GM19452 (cell line): ENCODE measurements at regions not wholly inside any gene's neighbourhood (a gene's known extent, or its start where the extent isn't known, plus 50 kb on each side); places are given as distances from the start of the nearest gene placed in this dataset.
"Not testable (repeated sequence)": the region's sequence is repeated elsewhere in the genome, so short reads cannot be mapped to it uniquely, and the experiment has no call there.

Experiments
- ATAC-seq: cut with Tn5 transposase; IDR thresholded peaks from one replicate; pipeline ENCODE4 v1.9.1; 2021; ENCODE audit not compliant: unreplicated experiment

GRCh38 chr14:97948841-97949240, 1151.7 kb downstream of the VRK1 start:
- ATAC-seq, result no peak

DNA sequence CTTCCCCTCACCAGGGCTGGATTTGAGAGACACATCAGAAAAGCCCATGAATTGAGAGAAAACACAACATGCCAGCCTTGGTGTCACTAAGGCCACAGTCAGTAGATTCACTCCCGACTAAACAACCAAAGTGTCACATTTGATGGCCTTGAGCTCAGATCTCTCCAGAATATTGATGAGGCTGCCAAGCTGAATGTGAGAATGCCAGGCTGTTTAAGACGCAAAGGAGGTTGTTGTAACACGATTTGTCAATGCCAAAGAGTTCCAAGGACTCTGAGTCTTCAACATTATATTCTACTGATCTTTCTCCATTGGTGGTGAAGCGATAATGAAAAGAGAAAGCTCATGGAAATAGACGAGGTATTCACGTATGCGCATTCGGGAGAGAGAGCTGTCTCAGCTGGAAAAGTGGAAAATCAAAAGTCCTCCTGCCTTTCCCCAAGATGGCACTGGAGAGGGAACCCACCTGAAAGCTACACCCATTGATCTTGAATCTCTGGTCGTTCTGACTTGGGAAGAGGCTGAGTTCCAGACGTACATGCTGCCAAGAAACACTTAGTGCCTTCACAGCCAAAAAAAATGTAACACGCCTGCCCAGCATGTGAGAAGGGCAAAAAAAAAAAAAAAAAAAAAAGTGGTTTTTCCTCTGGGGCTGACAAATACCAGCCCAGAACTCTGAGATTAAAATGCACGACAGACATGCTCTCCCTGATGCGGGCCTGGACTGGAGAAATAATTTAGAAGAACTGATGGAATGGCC, 1159.6 kb downstream of the VRK1 start:
- no peak for ATAC-seq

DNA sequence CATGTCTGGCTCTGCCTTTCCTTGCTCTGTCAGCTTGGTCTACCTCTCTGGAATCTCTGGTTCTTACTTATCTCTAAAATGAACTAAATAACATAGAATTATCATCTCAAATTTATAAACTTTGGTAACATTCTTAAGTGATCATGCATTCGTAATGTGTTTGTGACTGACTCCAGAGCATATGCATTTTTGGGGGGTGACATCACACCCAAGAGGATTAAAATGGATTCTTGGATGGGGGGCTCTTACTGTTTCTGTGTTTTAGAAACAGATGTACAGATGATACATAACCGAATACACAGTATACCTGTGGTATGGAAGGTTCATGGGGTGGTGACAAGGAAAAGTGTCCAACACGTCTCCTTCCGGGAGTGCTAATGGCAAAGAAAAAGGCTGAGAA, 1162.1 kb downstream of the VRK1 start:
- ATAC-seq, result no peak

GRCh38 chr14:97960436-97960835, 1163.3 kb downstream of the VRK1 start:
- no peak for ATAC-seq

DNA sequence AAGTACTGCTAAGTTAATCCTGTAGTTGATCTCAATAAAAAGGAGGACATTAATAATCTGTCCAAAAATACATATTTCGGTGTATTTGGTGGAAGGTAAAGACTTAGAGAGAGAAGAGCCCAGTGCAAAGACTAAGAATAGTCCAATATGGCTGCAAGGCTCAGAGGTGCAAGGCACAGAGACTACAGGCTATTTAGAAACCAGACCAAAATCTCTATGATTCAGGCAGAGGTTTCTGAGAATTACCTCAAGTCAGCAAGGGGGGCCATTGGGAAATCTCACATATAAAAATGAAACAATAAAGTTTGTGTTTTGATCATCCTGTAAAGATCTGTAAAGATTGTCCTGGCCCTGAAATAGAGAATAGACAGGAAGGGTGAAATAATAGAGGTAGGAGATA, 1173.0 kb downstream of the VRK1 start:
- ATAC-seq, result no peak

- no peak for ATAC-seq
Measured at GRCh38 chr14:97975216-97975615, 1178.0 kb downstream of the VRK1 start.

DNA sequence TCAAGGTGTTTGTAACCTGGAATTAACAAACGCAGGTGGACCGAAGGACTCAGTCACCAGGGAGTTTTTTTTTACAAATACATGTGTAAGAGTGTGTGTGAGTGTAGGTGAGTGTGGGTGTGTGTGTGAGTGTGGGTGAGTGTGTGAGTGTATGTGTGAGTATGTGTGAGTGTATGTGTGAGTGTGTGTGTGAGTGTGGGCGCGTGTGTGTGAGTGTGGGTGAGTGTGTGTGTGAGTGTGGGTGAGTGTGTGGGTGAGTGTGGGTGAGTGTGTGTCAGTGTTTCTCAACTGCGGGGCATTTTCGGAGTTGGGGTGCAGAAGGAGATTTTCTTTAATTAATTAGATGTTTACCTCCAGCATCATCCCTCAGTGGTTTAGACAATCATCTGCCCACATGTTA, 1178.8 kb downstream of the VRK1 start:
- ATAC-seq, result no peak

- ATAC-seq, result no peak
Measured at GRCh38 chr14:97976861-97977260, 1179.7 kb downstream of the VRK1 start.

- no peak for ATAC-seq
Measured at GRCh38 chr14:97977651-97978261, 1180.6 kb downstream of the VRK1 start.

- ATAC-seq, result no peak
Measured at GRCh38 chr14:97978341-97978740, 1181.2 kb downstream of the VRK1 start.

GRCh38 chr14:97993508-97994019, 1196.4 kb downstream of the VRK1 start:
- ATAC-seq, result no peak

GRCh38 chr14:97994020-97994531, 1196.9 kb downstream of the VRK1 start:
- no peak for ATAC-seq

GRCh38 chr14:97995038-97995437, 1197.9 kb downstream of the VRK1 start:
- ATAC-seq, result no peak

DNA sequence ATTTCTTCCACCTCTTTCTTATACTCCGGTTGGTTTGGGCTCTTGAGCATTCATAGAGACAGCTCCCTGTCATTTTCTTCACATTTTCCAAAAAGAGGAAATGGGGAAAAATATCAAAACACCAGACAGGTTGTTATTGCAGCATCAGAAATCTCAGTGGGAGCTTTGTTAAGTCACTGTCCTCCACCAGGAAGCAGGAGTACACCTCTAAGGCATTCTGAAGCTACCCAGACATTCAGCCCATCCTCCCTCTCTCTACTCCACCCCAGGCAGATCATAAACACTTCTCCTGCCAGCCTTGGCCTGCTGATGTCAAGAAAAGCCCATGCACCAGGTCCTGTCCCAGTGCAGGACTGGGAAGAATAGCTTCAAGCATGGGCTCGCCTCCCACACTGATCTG, 1198.3 kb downstream of the VRK1 start:
- ATAC-seq, result no peak

- no peak for ATAC-seq
Measured at GRCh38 chr14:98006008-98006407, 1208.8 kb downstream of the VRK1 start.

DNA sequence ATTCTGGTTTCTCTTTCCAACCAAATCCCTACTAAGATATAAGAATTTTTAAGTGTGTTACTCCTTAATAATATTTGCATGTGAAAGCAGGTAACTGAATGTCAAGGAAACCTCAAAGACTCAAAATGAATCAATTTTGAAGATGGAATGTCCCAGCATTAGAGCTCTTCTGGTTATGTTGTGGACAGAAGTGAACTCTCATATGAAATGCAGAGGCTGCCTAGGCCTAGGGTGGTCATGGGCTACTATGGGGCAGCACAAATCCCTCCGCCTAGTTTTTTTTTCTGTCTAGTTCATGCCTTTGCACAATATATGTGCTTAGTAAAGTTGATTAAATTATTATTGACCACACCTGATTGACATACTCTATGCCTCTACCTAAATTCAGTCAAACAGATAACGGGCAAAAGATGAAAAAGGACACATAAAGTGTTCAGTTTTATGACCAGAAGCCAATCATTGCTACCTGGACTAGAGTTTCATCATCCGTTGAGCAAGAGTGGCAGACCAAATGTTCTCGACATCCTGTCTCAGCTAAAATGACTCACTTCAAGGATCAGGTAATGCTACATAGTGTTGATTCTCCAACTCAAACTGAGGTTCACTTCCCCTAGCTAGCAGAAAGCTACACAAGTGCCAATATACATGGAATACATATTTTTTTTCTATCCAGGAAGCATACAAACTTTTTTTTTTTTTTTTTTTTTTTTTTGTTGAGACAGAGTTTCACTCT, 1211.4 kb downstream of the VRK1 start:
- no peak for ATAC-seq

- not testable (repeated sequence) for ATAC-seq
Measured at GRCh38 chr14:98009177-98009576, 1212.0 kb downstream of the VRK1 start.

- ATAC-seq, result no peak
Measured at GRCh38 chr14:98010784-98011183, 1213.6 kb downstream of the VRK1 start.

DNA sequence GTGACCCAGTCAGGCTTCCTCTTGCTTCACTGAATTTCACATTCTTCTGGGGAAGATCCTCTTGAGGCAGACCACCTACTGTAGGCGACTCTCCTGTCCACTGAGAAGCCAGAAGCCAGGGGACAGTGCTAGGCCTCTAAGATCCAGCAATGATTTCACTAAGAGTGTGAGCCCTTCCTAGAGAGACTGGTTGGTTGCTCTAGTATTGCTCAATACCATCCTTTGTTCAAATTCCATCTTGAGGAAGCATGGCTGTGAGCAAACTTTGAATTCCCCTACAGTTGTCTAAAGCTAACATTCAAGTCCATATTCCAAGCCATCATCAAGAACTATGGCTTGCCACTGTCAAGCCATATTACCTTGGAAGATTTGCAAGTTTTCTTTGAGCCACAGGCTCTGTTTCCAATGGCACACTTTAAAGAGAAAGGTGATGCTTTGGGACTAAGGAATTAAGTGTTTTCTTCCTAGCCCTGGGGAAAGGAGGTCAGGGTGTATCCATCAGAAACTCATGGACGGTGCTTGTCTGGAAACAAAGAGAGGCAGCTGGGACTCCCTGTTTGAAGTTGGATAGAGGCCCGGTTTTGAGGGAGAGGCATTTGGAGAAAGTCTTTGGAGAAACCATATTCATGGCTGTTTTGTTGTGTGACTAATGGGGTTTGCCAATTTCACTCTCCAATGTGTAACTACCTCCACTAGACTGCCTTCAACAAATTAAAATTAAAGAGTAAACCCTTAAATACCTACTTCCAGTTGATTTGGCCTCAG, 1217.9 kb downstream of the VRK1 start:
- no peak for ATAC-seq

DNA sequence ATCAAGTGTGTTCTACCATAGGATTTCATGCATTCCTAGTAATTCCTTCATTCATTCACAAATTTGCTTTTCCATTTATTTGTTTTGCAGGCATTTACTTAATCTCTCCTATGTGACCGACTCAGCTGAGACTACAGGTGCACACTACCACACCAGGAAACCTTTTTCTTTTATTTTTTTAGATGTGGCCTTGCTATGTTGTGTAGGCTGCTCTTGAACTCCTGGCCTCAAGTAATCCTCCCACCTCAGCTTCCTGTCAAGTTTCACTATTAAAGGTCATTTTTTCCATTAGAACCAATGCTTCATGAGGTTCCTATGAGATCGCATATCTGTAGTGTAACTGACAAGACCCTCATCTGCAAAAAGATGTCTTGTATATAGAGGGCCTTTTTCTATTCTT, 1218.7 kb downstream of the VRK1 start:
- no peak for ATAC-seq

DNA sequence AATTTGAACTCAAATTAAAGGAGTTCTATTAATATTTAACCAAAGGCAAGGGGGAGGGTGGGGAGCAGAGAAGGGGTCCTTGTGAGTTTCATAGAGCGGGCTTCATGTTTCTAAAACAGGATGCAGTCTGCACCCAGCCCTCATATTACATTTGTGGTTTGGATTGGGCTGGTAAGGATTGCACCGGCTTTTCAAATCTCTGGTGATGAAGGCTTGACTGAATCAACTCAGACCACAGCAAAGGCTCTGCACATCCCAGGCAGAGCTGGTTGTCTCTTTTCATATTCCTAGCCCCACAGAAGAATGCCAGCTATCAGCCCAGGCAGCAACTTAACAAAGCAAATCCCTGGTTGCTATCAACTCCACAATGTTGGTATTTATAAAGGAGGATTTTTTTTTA, 1221.4 kb downstream of the VRK1 start:
- no peak for ATAC-seq
